Right atrium auricular region (tissue), 2 donors: ENCODE measurements at regions not wholly inside any gene's neighbourhood (a gene's known extent, or its start where the extent isn't known, plus 50 kb on each side); places are given as distances from the start of the nearest gene placed in this dataset.
"Not testable (repeated sequence)": the region's sequence is repeated elsewhere in the genome, so short reads cannot be mapped to it uniquely, and the experiment has no call there.

Source experiments
- DNase-seq: peaks from one replicate; pipeline ENCODE4 v3.0.0-alpha.2; 2019; ENCODE audit warnings: low spot score
- H3K27ac ChIP-seq, 2 donors: fragments of 200-600 bp; sonication (generic); 1 replicate in 1 of 2; 2 replicates in 1 of 2; pipeline ENCODE4 v1.5.1; 2016 to 2019
- H3K27me3 ChIP-seq, 2 donors: fragments of 200-600 bp; sonication (generic); one replicate each; pipeline versions ENCODE4 v1.5.1 to v1.6.0; 2017 to 2019
- H3K36me3 ChIP-seq: fragments of 200-600 bp; sonication (generic); one replicate; pipeline ENCODE4 v1.5.1; 2016
- H3K4me1 ChIP-seq, 2 donors: fragments of 200-600 bp; sonication (generic); one replicate each; pipeline versions ENCODE4 v1.5.1 to v1.6.0; 2017 to 2019
- H3K4me3 ChIP-seq, 2 donors: fragments of 200-600 bp; sonication (generic); 1 replicate in 1 of 2; 2 replicates in 1 of 2; pipeline ENCODE4 v1.5.1; 2017 to 2019; ENCODE audit warnings: mild to moderate bottlenecking in 1 of 2, moderate library complexity in 1 of 2
- H3K9me3 ChIP-seq, 2 donors: fragments of 200-600 bp; sonication (generic); one replicate each; pipeline ENCODE4 v1.5.1; 2019
- TF ChIP-seq, protein P1 (sequence below), 2 donors: fragments of 200-600 bp; sonication (generic); IDR thresholded peaks; one replicate each; pipeline ENCODE4 v1.5.1; 2019; ENCODE audit warnings: antibody characterized with exemption in 2 of 2

DNA sequence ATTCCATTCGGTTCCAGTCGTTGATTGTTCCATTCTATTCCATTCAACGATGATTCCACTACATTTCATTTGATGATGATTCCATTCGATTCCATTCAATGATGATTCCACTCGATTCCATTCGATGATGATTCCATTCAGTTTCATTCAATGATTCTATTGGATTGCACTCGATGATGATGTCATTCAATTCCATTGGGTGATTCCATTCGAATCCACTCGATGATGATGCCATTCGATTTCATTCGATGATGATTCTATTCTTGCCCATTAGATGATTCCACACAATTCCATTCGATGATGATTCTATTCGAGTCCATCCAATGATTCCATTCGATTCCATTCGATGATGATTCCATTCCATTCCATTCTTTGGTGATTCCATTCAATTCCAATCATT is 1283.7 kb downstream of the TP53TG3F start:
- Histone ChIP-seq H3K27me3 (no peaks in the 10 kb centered on the region), H3K9me3 (peaks cover 0 to 79% of the 10 kb centered on the region in 2 donors), H3K36me3 (no peaks in the 10 kb centered on the region), H3K27ac (no peak overlapping the region), H3K4me1 (no peaks in the 10 kb centered on the region), H3K4me3 (no peak overlapping the region)
- DNase-seq, result no peak
- TF ChIP-seq, protein P1, sequence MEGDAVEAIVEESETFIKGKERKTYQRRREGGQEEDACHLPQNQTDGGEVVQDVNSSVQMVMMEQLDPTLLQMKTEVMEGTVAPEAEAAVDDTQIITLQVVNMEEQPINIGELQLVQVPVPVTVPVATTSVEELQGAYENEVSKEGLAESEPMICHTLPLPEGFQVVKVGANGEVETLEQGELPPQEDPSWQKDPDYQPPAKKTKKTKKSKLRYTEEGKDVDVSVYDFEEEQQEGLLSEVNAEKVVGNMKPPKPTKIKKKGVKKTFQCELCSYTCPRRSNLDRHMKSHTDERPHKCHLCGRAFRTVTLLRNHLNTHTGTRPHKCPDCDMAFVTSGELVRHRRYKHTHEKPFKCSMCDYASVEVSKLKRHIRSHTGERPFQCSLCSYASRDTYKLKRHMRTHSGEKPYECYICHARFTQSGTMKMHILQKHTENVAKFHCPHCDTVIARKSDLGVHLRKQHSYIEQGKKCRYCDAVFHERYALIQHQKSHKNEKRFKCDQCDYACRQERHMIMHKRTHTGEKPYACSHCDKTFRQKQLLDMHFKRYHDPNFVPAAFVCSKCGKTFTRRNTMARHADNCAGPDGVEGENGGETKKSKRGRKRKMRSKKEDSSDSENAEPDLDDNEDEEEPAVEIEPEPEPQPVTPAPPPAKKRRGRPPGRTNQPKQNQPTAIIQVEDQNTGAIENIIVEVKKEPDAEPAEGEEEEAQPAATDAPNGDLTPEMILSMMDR (IDR thresholded peaks at IDR 0.05), result no peak

DNA sequence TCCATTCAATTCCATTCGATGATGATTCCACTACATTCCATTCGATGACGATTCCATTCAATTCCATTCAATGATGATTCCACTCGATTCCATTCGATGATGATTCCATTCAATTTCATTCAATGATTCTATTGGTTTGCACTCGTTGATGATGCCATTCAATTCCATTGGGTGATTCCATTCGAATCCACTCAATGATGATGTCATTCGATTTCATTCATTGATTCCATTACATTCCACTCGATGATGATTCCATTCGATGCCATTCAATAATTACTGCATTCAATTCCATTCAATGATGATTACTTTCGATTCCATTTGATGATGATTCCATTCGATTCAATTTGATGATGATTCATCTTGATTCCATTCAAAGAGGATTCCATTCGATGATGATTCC is 1299.4 kb downstream of the TP53TG3F start:
- no peak overlapping the region for H3K4me3 ChIP-seq
- DNase-seq, result no peak
- no peaks in the 10 kb centered on the region for H3K4me1 ChIP-seq
- H3K36me3 ChIP-seq, result no peaks in the 10 kb centered on the region
- H3K27ac ChIP-seq, result no peak overlapping the region
- H3K9me3 ChIP-seq, result peaks cover 6 to 81% of the 10 kb centered on the region in 2 donors
- H3K27me3 ChIP-seq, result no peaks in the 10 kb centered on the region
- TF ChIP-seq, protein P1 (IDR thresholded peaks at IDR 0.05), result no peak

DNA sequence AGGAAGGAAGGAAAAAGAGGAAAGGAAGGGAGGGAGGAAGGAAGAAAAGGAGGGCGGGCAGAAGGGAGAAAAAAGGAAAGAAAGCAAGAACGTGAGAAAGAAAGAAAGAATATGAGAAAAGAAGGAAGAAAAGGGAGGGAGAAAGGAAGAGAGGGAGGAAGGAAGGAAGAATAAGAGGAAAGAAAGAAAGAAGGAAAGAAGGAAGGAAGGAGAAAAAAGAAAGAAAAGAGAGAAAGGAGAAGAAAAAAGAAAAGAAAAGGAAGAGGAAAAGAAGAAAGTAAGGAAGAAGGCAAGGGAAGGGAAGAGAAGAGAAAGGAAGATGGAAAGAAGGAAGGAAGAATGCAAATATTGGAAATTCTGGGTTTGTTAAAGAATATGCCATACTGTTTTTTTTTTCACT is 1332.4 kb downstream of the TP53TG3F start:
- DNase-seq, result not testable (repeated sequence)

DNA sequence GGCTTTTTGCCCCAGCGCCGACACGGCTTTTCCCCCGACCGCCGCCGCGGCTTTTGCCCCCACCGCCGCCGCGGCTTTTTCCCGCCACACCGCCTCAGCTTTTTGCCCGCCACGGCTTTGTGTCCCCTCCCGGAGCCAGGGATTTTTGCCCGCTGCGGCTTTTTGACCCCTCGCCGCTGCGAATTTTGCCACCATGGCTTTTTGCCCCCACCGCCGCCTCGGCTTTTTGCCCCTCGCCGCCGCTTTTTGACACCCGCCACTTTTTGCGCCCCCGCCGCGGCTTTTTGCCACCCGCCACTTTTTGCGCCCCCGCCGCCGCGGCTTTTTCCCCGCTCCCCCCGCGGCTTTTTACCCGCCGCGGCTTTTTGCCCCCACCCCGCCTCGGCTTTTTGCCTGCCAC is 1342.5 kb downstream of the TP53TG3F start:
- Histone ChIP-seq H3K27ac (no peak overlapping the region), H3K27me3 (no peaks in the 10 kb centered on the region), H3K4me3 (no peak overlapping the region), H3K9me3 (no peaks in the 10 kb centered on the region), H3K4me1 (no peaks in the 10 kb centered on the region), H3K36me3 (no peaks in the 10 kb centered on the region)
- TF ChIP-seq, protein P1 (IDR thresholded peaks at IDR 0.05), result no peak
- no peak for DNase-seq

More for the DNA sequence above, 1332.4 kb downstream of the TP53TG3F start:
- H3K9me3 ChIP-seq, H3K4me1 ChIP-seq, H3K27me3 ChIP-seq, H3K36me3 ChIP-seq, H3K27ac ChIP-seq, H3K4me3 ChIP-seq: not testable (repeated sequence)

DNA sequence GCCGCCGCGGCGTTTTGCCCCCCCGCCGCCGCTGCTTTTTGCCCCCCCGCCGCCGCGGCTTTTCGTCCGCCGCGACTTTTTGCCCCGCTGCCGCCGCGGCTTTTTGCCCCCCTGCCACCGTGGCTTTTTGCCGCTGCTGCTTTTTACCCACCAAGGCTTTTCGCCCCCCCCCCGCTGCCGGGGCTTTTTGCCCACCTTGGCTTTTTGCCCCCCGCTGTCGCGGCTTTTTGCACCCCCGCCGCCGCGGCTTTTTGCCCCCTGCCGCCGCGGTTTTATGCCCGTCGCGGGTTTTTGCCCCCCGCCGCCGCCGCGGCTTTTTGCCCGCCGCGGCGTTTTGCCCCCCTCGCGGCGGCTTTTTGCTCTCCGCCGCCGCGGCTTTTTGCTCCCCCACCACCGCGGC is 1343.0 kb downstream of the TP53TG3F start:
- H3K27ac ChIP-seq, result no peak overlapping the region
- no peak for DNase-seq

DNA sequence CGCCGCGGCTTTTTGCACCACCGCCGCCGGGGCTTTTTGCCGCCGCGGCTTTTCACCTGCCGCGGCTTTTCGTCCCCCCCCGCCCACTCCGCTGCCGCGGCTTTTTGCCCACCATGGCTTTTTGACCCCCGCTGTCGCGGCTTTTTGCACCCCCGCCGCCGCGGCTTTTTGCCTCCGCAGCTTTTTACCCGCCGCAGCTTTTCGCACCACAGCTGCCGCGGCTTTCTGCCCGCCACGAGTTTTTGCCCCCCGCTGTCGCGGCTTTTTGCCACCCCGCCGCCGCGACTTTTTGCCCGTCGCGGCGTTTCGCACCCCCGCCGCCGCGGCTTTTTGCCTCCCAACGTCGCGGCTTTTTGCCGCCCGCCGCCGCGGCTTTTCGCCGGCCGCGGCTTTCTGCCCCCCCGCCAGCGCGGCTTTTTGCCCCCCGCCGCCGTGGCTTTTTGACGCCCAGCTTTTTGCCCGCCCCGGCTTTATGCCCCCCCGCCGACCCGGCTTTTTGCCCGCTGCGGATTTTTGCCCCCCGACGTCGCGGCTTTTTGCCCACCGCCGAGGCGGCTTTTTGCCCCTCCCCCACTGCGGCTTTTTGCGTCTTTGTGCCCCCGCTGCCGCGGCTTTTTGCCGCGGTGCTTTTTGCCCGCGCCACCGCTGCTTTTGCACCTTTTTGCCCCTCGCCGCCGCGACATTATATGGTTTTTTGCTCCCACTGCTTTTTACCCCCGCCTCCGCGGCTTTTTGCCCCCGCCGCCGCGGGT is 1343.6 kb downstream of the TP53TG3F start:
- Histone ChIP-seq H3K36me3 (no peaks in the 10 kb centered on the region), H3K4me3 (no peak overlapping the region), H3K4me1 (no peaks in the 10 kb centered on the region), H3K27ac (no peak overlapping the region), H3K27me3 (no peaks in the 10 kb centered on the region), H3K9me3 (no peaks in the 10 kb centered on the region)
- TF ChIP-seq, protein P1 (IDR thresholded peaks at IDR 0.05), result no peak
- no peak for DNase-seq

More for the DNA sequence above, 1343.0 kb downstream of the TP53TG3F start:
- TF ChIP-seq, protein P1 (IDR thresholded peaks at IDR 0.05), result no peak
- H3K4me3 ChIP-seq, result no peak overlapping the region
- H3K9me3 ChIP-seq, result no peaks in the 10 kb centered on the region
- no peaks in the 10 kb centered on the region for H3K36me3 ChIP-seq
- no peaks in the 10 kb centered on the region for H3K27me3 ChIP-seq
- H3K4me1 ChIP-seq, result no peaks in the 10 kb centered on the region
